GM23338 (cell line): ENCODE measurements at regions not wholly inside any gene's neighbourhood (a gene's known extent, or its start where the extent isn't known, plus 50 kb on each side); places are given as distances from the start of the nearest gene placed in this dataset.

Experiments
- CREB1 ChIP-seq: fragments of 250-450 bp; sonication (Bioruptor Pico); IDR thresholded peaks from 2 replicates; pipeline ENCODE4 v1.5.0; 2020; ENCODE audit warnings: low read depth, mild to moderate bottlenecking, moderate library complexity
- EZH2 ChIP-seq: fragments of 200-600 bp; sonication (generic); IDR thresholded peaks from one replicate; pipeline ENCODE4 v1.8.0; 2017; ENCODE audit warnings: antibody characterized with exemption, mild to moderate bottlenecking, low read depth; ENCODE audit not compliant: unreplicated experiment
- EZH2phosphoT487 ChIP-seq: fragments of 200-600 bp; sonication (generic); IDR thresholded peaks from one replicate; pipeline ENCODE4 v1.8.1; 2018; ENCODE audit warnings: antibody characterized with exemption; ENCODE audit not compliant: unreplicated experiment
- JUNB ChIP-seq: IDR thresholded peaks from one replicate; pipeline ENCODE4 v1.6.1; 2016; ENCODE audit warnings: antibody characterized with exemption; ENCODE audit not compliant: unreplicated experiment
- POLR2AphosphoS5 ChIP-seq: IDR thresholded peaks from 2 replicates; pipeline ENCODE4 v1.6.1; 2016; ENCODE audit warnings: antibody characterized with exemption, low read depth
- REST ChIP-seq: IDR thresholded peaks from one replicate; pipeline ENCODE4 v1.6.1; 2018; ENCODE audit warnings: antibody characterized with exemption; ENCODE audit not compliant: unreplicated experiment
- STAT1 ChIP-seq: IDR thresholded peaks from one replicate; pipeline ENCODE4 v1.6.1; 2016; ENCODE audit warnings: antibody characterized with exemption; ENCODE audit not compliant: unreplicated experiment
- ZNF331 ChIP-seq: fragments of 250-450 bp; sonication (Bioruptor Pico); IDR thresholded peaks from 2 replicates; pipeline ENCODE4 v1.5.0; 2020; ENCODE audit warnings: low read depth, mild to moderate bottlenecking, moderate library complexity
- TF ChIP-seq, protein P1 (sequence below), 2 experiments: fragments of 200-600 bp in 1 of 2; sonication (generic) in 1 of 2; conservative IDR thresholded peaks; 2 replicates each; pipeline versions ENCODE4 v1.5.1 to v1.6.1; 2016 to 2017; ENCODE audit warnings: antibody characterized with exemption in 2 of 2, low read depth in 2 of 2, mild to moderate bottlenecking in 2 of 2, moderate library complexity in 1 of 2
- TF ChIP-seq, protein P2 (sequence below): IDR thresholded peaks from 2 replicates; pipeline ENCODE4 v1.6.1; 2016; ENCODE audit warnings: antibody characterized with exemption

DNA sequence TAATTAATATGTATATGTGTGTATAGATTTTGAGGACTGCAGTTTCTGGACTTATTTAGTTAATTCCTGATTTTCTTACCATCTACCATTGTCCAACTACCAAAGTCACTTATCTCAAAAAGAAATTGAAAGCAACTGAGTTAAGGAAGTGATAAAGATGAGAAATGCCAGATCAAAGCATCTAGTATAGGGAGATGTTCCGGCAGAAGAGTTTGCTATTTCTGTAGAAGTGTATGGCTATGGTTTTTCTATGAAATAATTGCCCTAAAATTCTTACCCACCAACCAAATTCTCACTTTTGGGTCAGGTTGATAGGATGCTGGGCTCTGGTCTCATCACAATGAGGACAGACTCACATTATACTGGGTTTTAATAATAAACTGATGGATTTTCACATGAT, 64.0 kb upstream of the RAB11FIP2 start:
- TF ChIP-seq, protein P1, sequence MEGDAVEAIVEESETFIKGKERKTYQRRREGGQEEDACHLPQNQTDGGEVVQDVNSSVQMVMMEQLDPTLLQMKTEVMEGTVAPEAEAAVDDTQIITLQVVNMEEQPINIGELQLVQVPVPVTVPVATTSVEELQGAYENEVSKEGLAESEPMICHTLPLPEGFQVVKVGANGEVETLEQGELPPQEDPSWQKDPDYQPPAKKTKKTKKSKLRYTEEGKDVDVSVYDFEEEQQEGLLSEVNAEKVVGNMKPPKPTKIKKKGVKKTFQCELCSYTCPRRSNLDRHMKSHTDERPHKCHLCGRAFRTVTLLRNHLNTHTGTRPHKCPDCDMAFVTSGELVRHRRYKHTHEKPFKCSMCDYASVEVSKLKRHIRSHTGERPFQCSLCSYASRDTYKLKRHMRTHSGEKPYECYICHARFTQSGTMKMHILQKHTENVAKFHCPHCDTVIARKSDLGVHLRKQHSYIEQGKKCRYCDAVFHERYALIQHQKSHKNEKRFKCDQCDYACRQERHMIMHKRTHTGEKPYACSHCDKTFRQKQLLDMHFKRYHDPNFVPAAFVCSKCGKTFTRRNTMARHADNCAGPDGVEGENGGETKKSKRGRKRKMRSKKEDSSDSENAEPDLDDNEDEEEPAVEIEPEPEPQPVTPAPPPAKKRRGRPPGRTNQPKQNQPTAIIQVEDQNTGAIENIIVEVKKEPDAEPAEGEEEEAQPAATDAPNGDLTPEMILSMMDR (conservative IDR thresholded peaks at IDR 0.05; ENCODE audit: low read depth in 2 of 2): no peak
- no peak for TF ChIP-seq EZH2
- TF ChIP-seq JUNB: no peak
- TF ChIP-seq REST: no peak
- TF ChIP-seq POLR2AphosphoS5: no peak
- TF ChIP-seq, protein P2, sequence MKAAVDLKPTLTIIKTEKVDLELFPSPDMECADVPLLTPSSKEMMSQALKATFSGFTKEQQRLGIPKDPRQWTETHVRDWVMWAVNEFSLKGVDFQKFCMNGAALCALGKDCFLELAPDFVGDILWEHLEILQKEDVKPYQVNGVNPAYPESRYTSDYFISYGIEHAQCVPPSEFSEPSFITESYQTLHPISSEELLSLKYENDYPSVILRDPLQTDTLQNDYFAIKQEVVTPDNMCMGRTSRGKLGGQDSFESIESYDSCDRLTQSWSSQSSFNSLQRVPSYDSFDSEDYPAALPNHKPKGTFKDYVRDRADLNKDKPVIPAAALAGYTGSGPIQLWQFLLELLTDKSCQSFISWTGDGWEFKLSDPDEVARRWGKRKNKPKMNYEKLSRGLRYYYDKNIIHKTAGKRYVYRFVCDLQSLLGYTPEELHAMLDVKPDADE: no peak
- no peak for TF ChIP-seq EZH2phosphoT487
- TF ChIP-seq STAT1: no peak
- TF ChIP-seq ZNF331 (CRISPR knock-in tag): no peak
- no peak for TF ChIP-seq CREB1 (CRISPR knock-in tag)
